Fibroblast of villous mesenchyme (primary cell): ENCODE measurements at regions not wholly inside any gene's neighbourhood (a gene's known extent, or its start where the extent isn't known, plus 50 kb on each side); places are given as distances from the start of the nearest gene placed in this dataset.

Source experiments
- DNase-seq: peaks from one replicate; pipeline ENCODE4 v3.0.0-alpha.2; 2010; ENCODE audit warnings: low read depth
- H3K4me3 ChIP-seq: 2 replicates; pipeline ENCODE4 v1.5.1; 2011; ENCODE audit warnings: low read depth, mild to moderate bottlenecking, low read length
- TF ChIP-seq, protein P1 (sequence below): IDR thresholded peaks from 2 replicates; pipeline ENCODE4 v1.5.1; 2012; ENCODE audit warnings: low read depth, mild to moderate bottlenecking, low read length; ENCODE audit not compliant: insufficient read depth

GRCh38 chr12:87784350-87784749, 244.9 kb downstream of the C12orf50 start:
- DNase-seq = no peak
- TF ChIP-seq, protein P1, sequence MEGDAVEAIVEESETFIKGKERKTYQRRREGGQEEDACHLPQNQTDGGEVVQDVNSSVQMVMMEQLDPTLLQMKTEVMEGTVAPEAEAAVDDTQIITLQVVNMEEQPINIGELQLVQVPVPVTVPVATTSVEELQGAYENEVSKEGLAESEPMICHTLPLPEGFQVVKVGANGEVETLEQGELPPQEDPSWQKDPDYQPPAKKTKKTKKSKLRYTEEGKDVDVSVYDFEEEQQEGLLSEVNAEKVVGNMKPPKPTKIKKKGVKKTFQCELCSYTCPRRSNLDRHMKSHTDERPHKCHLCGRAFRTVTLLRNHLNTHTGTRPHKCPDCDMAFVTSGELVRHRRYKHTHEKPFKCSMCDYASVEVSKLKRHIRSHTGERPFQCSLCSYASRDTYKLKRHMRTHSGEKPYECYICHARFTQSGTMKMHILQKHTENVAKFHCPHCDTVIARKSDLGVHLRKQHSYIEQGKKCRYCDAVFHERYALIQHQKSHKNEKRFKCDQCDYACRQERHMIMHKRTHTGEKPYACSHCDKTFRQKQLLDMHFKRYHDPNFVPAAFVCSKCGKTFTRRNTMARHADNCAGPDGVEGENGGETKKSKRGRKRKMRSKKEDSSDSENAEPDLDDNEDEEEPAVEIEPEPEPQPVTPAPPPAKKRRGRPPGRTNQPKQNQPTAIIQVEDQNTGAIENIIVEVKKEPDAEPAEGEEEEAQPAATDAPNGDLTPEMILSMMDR = no peak

GRCh38 chr12:87783467-87783866, 245.7 kb downstream of the C12orf50 start:
- TF ChIP-seq, protein P1 = no peak
- DNase-seq = no peak
- no peak overlapping the region for H3K4me3 ChIP-seq

More at GRCh38 chr12:87784350-87784749, 244.9 kb downstream of the C12orf50 start:
- H3K4me3 ChIP-seq = no peak overlapping the region

DNA sequence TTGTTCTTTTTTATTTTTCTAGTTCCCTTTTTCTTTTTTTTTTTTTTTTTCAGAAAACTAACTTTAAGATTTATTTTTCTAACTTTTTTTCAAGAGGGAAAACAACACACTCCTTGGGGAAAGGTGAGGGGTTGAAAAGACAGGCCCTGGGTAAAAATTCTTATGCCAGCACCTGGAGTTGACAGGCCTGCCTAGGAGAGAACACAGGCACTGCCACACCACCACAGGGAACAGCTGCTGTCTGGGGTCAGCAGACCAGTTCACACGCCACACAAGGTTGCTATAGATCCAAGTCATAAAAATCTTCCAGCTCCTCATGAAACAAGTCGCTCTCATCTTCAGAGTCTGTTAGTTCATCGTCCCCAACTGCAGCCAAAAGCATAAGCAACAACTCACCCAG, 246.4 kb downstream of the C12orf50 start:
- TF ChIP-seq, protein P1 = no peak
- no peak for DNase-seq
- H3K4me3 ChIP-seq = no peak overlapping the region

DNA sequence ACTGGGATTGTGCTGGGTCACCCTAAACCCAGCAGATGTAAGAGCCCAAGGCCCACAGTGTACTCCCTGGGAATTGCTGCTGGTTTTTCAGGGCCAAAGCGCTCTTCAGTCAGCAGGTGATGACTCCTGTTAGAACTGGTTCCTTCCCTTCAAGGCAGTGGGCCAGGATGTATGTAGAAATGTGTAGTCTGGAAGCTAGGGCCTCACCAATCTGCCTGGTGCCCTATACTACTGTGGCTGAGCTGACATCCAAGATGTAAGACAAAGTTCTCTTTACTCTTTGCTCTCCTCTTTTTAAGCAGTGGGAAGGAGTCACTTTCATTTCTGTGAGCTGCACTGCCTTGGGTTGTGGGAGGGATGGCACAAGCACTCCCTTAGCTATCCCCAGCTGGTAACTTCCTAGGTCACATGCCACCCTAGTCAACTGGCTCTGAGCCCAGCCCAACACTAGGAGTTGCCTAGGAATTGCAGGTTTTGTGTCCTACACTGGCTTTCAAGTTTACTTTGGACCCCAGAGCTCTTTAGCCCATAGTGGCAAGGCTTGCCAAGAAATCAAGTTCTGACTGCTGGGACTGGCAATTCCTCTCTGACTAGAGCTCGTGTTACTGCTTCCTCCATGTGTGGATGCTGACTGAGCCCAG, 249.2 kb downstream of the C12orf50 start:
- TF ChIP-seq, protein P1 = no peak
- DNase-seq = no peak
- H3K4me3 ChIP-seq = no peak overlapping the region

GRCh38 chr12:87779016-87779415, 250.2 kb downstream of the C12orf50 start:
- DNase-seq = no peak
- H3K4me3 ChIP-seq = no peak overlapping the region
- TF ChIP-seq, protein P1 = no peak

- no peak overlapping the region for H3K4me3 ChIP-seq
- no peak for DNase-seq
- TF ChIP-seq, protein P1 = no peak
These were observed 251.1 kb downstream of the C12orf50 start for GRCh38 chr12:87778065-87778464.

DNA sequence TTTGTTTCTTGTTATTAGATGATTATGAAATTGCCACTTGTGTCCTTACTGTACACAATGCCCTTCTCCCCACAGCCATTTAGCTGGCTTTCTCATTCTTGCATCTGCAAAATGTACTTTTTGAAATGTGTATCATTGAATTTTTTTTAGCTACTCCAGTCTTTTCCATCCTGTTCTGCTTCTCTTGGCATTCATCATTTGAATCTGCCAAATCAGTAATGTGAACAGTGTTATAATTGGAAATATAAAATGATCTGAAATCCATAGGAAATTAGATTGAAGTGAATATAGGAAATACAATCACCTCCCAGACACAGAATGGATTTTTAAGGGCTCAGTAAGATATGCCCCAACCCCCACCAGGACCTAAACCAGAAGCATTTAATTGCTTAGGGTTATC, 253.4 kb downstream of the C12orf50 start:
- H3K4me3 ChIP-seq = no peak overlapping the region
- no peak for DNase-seq
- TF ChIP-seq, protein P1 = no peak
